HG02763 (cell line): ENCODE measurements at regions not wholly inside any gene's neighbourhood (a gene's known extent, or its start where the extent isn't known, plus 50 kb on each side); places are given as distances from the start of the nearest gene placed in this dataset.

Source experiments
- ATAC-seq: cut with Tn5 transposase; IDR thresholded peaks from one replicate; pipeline ENCODE4 v1.9.1; 2021; ENCODE audit warnings: mild to moderate bottlenecking, moderate library complexity; ENCODE audit not compliant: unreplicated experiment

GRCh38 chr17:70775679-70776078, 606.3 kb downstream of the KCNJ2 start:
- ATAC-seq = no peak

GRCh38 chr17:70776441-70776840, 607.1 kb downstream of the KCNJ2 start:
- ATAC-seq = no peak

- no peak for ATAC-seq
These were observed 610.7 kb downstream of the KCNJ2 start for GRCh38 chr17:70780031-70780430.

- no peak for ATAC-seq
These were observed 616.7 kb downstream of the KCNJ2 start for GRCh38 chr17:70786081-70786480.

GRCh38 chr17:70787721-70788300, 618.5 kb downstream of the KCNJ2 start:
- no peak for ATAC-seq

- ATAC-seq = no peak
These were observed 622.6 kb downstream of the KCNJ2 start for GRCh38 chr17:70791748-70792443.

GRCh38 chr17:70794738-70795137, 625.4 kb downstream of the KCNJ2 start:
- ATAC-seq = no peak

GRCh38 chr17:70795620-70796019, 626.3 kb downstream of the KCNJ2 start:
- no peak for ATAC-seq

- no peak for ATAC-seq
These were observed 627.4 kb downstream of the KCNJ2 start for GRCh38 chr17:70796757-70797156.

GRCh38 chr17:70797166-70797565, 627.8 kb downstream of the KCNJ2 start:
- no peak for ATAC-seq

- no peak for ATAC-seq
These were observed 634.8 kb downstream of the KCNJ2 start for GRCh38 chr17:70804161-70804560.

GRCh38 chr17:70808596-70808995, 639.3 kb downstream of the KCNJ2 start:
- ATAC-seq = no peak

- no peak for ATAC-seq
These were observed 641.3 kb downstream of the KCNJ2 start for GRCh38 chr17:70810609-70811008.

- no peak for ATAC-seq
These were observed 644.1 kb downstream of the KCNJ2 start for GRCh38 chr17:70813355-70813930.

GRCh38 chr17:70819183-70819582, 649.9 kb downstream of the KCNJ2 start:
- ATAC-seq = no peak

- no peak for ATAC-seq
These were observed 650.9 kb downstream of the KCNJ2 start for GRCh38 chr17:70820276-70820675.

GRCh38 chr17:70825321-70826125, 656.2 kb downstream of the KCNJ2 start:
- ATAC-seq = no peak

- ATAC-seq = no peak
These were observed 660.5 kb downstream of the KCNJ2 start for GRCh38 chr17:70829876-70830275.

- ATAC-seq = no peak
These were observed 664.7 kb downstream of the KCNJ2 start for GRCh38 chr17:70834039-70834438.

- no peak for ATAC-seq
These were observed 679.5 kb downstream of the KCNJ2 start for GRCh38 chr17:70848785-70849184.

GRCh38 chr17:70855401-70856054, 686.2 kb downstream of the KCNJ2 start:
- no peak for ATAC-seq
